Muscle of leg (tissue), 3 donors: ENCODE measurements at regions not wholly inside any gene's neighbourhood (a gene's known extent, or its start where the extent isn't known, plus 50 kb on each side); places are given as distances from the start of the nearest gene placed in this dataset.

ENCODE experiments used
- DNase-seq: peaks from one replicate; pipeline ENCODE4 v3.0.0; 2013
- H3K27ac ChIP-seq: one replicate; pipeline ENCODE4 v1.5.1; 2013; ENCODE audit warnings: mild to moderate bottlenecking, low read length, control low read depth
- H3K27me3 ChIP-seq: one replicate; pipeline ENCODE4 v1.6.1; 2013; ENCODE audit warnings: low read length; ENCODE audit not compliant: control insufficient read depth, insufficient read depth
- H3K36me3 ChIP-seq: one replicate; pipeline ENCODE4 v1.6.1; 2013; ENCODE audit warnings: low read length; ENCODE audit not compliant: control insufficient read depth, insufficient read depth
- H3K4me1 ChIP-seq: one replicate; pipeline ENCODE4 v1.6.1; 2013; ENCODE audit warnings: low read length; ENCODE audit not compliant: control insufficient read depth, insufficient read depth
- H3K4me3 ChIP-seq: one replicate; pipeline ENCODE4 v1.5.1; 2013; ENCODE audit warnings: low read length, control low read depth
- H3K9me3 ChIP-seq: replicated peaks from 2 replicates; pipeline ENCODE4 v1.6.1; 2013; ENCODE audit warnings: low read depth, low read length; ENCODE audit not compliant: control insufficient read depth
- WGBS: methylation state at CpG from one replicate; pipeline ENCODE4 v1.1.5; 2013; ENCODE audit warnings: missing lambda C conversion rate; ENCODE audit not compliant: insufficient coverage; 5-methylcytosine and 5-hydroxymethylcytosine counted together

DNA sequence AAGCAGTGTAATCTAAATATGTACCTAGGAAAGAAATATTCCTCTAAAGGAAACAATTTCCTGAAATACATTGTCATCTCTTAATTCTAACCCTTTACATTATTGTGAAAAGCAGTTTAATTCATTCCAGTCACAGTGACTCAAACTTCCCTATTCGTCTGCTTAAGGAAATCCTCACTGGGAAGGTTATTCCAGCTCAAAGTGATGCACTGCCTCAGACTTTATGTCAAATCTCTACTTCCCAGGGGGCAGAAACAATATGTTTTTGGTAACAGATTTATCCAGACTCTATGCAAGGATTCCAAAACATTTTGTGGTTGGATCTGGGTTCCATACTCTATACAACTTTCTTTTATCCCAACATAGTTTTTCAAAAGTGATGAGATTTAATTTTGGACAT lies 145.2 kb downstream of the NTMT2 start:
- H3K36me3 ChIP-seq: no peaks in the 10 kb centered on the region
- H3K27me3 ChIP-seq: no peaks in the 10 kb centered on the region
- no peaks in the 10 kb centered on the region for H3K9me3 ChIP-seq
- H3K4me1 ChIP-seq: no peaks in the 10 kb centered on the region
- peak overlapping the region; percentile 52 for H3K27ac ChIP-seq
- peak; percentile 93 for DNase-seq
- H3K4me3 ChIP-seq: no peak overlapping the region
- no CpG with 5 or more reads among the region's 1 CpG for WGBS

DNA sequence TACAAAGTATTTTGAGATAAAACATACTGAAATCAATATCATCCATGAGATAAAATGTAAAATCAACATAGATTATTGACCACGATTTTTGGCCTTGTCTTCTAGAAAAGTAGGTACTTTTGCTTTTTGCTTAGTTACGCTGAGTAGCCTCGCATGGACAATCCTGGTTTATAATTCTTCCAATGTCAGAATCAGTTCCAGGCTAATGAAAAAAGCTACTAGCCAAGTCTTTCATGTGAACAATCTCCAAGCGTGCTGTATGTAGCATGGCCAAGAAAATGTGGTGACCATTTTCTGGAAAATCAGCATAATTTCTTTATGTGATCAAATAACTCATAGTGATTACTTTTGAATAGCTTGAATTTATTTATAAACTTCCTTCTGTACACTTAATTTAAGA lies 145.8 kb downstream of the NTMT2 start:
- no peaks in the 10 kb centered on the region for H3K27me3 ChIP-seq

DNA sequence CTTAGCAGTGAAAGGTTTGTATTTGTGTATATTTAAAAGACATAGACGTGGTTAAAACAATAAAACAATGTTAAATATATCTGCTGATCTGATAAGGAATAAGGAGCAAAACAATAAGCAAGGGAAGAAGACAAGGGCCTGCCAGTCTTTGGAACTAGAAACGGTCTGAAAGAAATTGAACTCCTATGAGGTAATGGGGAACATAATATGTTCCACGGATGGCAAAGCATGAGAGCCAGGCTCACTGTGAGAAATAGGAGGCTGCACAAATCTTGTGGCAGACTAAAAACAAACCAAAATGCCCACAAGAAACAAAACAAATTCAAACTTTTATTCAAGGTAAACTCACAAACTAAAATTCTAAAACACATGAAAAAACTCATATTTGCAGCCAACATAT lies 150.5 kb downstream of the NTMT2 start:
- no peaks in the 10 kb centered on the region for H3K36me3 ChIP-seq
- DNase-seq: no peak

More for the DNA sequence above, 145.8 kb downstream of the NTMT2 start:
- H3K4me3 ChIP-seq: no peak overlapping the region
- H3K36me3 ChIP-seq: no peaks in the 10 kb centered on the region
- no peaks in the 10 kb centered on the region for H3K4me1 ChIP-seq
- no peaks in the 10 kb centered on the region for H3K9me3 ChIP-seq
- H3K27ac ChIP-seq: no peak overlapping the region
- no CpG with 5 or more reads among the region's 4 CpGs for WGBS
- peak; percentile 73 for DNase-seq

DNA sequence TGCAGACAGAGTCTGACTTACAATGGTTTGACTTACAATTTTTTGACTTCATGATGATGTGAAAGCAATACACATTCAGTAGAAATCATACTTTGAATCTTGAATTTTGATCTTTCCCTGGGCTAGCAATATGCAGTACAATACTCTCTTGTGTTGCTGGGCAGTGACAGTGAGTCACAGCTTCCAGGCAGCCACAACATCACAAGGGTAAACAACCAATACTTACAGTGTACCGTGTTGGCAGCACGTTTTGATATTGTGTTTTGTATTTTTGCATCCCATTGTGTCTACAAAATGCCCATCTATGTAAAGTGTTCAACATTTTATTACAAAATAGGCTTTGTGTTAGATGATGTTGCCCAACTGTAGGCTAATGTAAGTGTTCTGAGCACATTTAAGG lies 150.9 kb downstream of the NTMT2 start:
- no peak overlapping the region for H3K27ac ChIP-seq
- WGBS: no CpG with 5 or more reads among the region's 2 CpGs
- no peaks in the 10 kb centered on the region for H3K9me3 ChIP-seq
- H3K36me3 ChIP-seq: no peaks in the 10 kb centered on the region
- H3K4me1 ChIP-seq: no peaks in the 10 kb centered on the region
- no peak for DNase-seq
- no peaks in the 10 kb centered on the region for H3K27me3 ChIP-seq
- H3K4me3 ChIP-seq: no peak overlapping the region

More for the DNA sequence above, 150.5 kb downstream of the NTMT2 start:
- 88% methylated on average over 1 of the region's 3 CpGs for WGBS
- Histone ChIP-seq H3K4me1 (no peaks in the 10 kb centered on the region), H3K27me3 (no peaks in the 10 kb centered on the region), H3K27ac (no peak overlapping the region), H3K9me3 (no peaks in the 10 kb centered on the region), H3K4me3 (no peak overlapping the region)

DNA sequence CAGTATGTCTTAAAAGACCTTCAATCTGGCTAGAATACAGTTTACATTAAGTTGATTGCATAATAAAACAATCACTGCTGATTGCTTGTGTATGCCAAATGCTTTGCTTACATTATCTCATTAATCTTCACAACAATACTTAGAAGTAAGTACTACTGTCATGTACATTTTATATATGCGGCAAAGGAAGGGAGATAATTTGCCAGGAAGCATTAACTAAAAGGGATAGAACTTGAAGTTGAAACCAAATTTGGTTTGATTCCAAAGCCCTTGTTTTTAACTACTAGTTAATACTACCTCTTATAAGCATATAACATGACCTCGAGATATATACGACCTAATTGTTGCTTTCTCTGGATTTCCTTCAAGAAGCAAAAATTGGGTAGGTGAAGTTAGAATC lies 155.8 kb downstream of the NTMT2 start:
- H3K27ac ChIP-seq: no peak overlapping the region
- WGBS: no CpG with 5 or more reads among the region's 3 CpGs
- no peaks in the 10 kb centered on the region for H3K4me1 ChIP-seq
- no peaks in the 10 kb centered on the region for H3K36me3 ChIP-seq
- no peak for DNase-seq
- no peak overlapping the region for H3K4me3 ChIP-seq
- H3K27me3 ChIP-seq: no peaks in the 10 kb centered on the region
- no peaks in the 10 kb centered on the region for H3K9me3 ChIP-seq

DNA sequence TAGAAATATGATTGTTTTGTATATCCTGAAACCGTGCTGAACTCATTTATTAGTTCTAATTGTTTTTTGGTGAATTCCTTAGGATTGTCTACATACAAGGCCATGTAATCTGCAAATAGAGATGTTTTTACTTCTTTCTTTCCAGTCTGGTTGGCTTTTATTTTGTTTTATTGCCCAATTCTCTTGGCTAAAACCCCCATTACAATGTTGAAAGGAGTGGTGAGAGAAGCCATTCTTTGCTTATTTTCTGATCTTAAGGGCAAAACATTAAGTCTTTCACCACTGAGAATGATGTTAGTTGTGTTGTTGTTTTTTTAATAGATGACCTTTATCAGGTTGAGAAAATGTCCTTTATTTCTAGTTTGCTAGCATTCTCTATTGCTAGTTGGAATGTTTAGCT lies 157.3 kb downstream of the NTMT2 start:
- Histone ChIP-seq H3K4me3 (no peak overlapping the region), H3K27ac (no peak overlapping the region), H3K36me3 (no peaks in the 10 kb centered on the region), H3K4me1 (no peaks in the 10 kb centered on the region), H3K9me3 (no peaks in the 10 kb centered on the region), H3K27me3 (no peaks in the 10 kb centered on the region)
- DNase-seq: no peak
- WGBS: no CpG with 5 or more reads among the region's 1 CpG

DNA sequence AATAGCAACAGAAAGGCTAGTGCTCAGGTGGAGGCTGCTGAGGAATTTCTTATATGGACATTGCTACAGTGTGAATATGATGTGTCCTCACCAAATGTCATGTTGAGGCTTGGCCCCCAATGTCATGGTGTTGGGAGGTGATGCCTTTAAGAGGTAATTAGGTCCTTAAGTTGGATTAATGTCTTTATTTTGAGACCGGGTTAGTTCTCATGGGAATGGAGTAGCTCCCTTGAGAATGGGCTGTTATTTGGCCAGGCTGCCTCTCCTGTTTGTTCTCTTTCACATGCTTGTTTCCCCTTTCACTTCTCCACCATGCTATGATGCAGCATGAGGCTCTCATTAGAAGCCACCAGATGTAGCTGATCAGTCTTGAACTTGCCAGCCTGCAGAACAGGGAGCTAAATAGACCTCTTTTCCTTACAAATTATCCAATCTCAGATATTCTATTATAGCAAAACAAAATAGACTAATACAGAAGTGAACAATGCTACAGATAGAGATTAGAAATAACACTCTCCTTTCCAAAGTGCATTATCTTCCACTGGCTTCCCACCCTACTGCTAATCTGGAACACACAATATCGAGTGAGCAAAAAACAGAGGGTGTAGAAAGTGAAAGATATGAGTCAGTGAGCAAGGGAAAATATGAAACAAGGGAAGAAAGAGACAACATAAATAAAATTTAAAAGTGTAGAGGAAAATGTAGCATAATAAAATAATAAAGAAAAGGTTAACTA lies 160.2 kb downstream of the NTMT2 start:
- H3K4me1 ChIP-seq: peaks cover 6% of the 10 kb centered on the region

DNA sequence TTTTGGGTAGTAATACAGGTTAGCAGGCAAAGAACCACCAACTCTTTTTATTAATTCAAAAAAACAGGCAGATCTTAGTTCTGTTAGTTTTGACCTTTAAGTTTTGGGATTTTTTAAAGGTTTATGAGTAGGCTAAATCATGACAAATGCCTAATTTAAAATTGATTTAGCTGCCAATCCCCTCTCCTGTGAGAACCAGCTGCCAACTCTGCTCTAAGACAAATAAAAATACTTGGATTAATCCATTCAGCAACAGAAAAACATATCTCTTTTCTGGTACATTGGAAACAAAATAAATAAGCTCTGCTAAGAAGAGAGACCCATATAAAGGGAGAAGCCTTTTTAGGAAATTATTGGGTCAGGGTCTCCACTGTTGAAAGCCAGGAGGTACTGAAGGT lies 160.8 kb downstream of the NTMT2 start:
- H3K27ac ChIP-seq: peak overlapping the region; percentile 22
- no peaks in the 10 kb centered on the region for H3K36me3 ChIP-seq
- H3K9me3 ChIP-seq: no peaks in the 10 kb centered on the region
- no peak overlapping the region for H3K4me3 ChIP-seq
- H3K27me3 ChIP-seq: no peaks in the 10 kb centered on the region
- H3K4me1 ChIP-seq: peaks cover 6% of the 10 kb centered on the region
- peak; percentile 61 for DNase-seq

More for the DNA sequence above, 160.2 kb downstream of the NTMT2 start:
- no peaks in the 10 kb centered on the region for H3K36me3 ChIP-seq
- DNase-seq: peak; percentile 50
- no peak overlapping the region for H3K27ac ChIP-seq
- no CpG with 5 or more reads among the region's 2 CpGs for WGBS
- no peaks in the 10 kb centered on the region for H3K9me3 ChIP-seq
- no peaks in the 10 kb centered on the region for H3K27me3 ChIP-seq
- no peak overlapping the region for H3K4me3 ChIP-seq

DNA sequence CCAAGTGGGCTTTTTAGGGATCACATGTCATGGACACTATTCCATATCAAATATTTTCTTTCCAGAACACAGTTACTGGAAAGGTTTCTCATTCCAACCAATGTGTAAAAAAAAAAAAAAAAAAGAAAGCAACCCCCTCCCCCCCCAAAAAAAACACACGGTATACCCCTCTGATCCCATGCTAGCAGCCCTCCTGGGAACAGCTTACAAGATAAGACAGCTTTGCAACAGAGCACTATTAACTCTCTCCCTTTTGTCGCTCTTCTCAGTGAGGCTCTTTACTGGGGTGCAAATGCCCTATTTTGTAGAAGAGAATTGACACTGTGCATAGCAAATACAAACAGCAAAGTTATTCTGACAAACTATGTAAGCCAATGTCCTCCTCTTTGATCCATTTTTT lies 161.2 kb downstream of the NTMT2 start:
- DNase-seq: no peak
- no CpG with 5 or more reads among the region's 2 CpGs for WGBS
- H3K27ac ChIP-seq: peak overlapping the region; percentile 22

DNA sequence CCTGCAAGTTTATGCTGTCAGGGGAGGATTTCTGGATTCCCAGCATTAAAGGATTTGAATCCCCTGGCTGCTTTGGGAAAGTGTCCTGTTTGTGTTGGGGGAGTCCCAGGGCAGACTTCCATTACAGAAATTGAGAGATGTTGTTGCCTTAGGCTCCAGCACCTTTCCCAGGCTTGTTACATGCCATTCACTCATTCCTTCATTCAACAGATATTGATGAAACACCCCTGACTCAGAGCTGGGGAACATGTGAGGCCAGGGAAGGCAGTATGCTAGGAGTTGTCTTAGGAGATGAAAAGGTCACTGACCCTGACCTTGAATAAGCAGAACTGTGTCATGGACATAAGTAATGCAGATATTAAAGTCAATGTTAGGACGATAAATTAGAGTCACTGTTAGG lies 161.7 kb downstream of the NTMT2 start:
- DNase-seq: no peak
- Histone ChIP-seq H3K36me3 (no peaks in the 10 kb centered on the region), H3K9me3 (no peaks in the 10 kb centered on the region), H3K4me1 (peaks cover 6% of the 10 kb centered on the region), H3K4me3 (no peak overlapping the region), H3K27ac (no peak overlapping the region), H3K27me3 (no peaks in the 10 kb centered on the region)
- no CpG with 5 or more reads among the region's 1 CpG for WGBS

More for the DNA sequence above, 161.2 kb downstream of the NTMT2 start:
- H3K27me3 ChIP-seq: no peaks in the 10 kb centered on the region
- no peaks in the 10 kb centered on the region for H3K9me3 ChIP-seq
- H3K4me3 ChIP-seq: no peak overlapping the region
- H3K36me3 ChIP-seq: no peaks in the 10 kb centered on the region
- peaks cover 6% of the 10 kb centered on the region for H3K4me1 ChIP-seq
